GM23338 (cell line): ENCODE measurements at regions not wholly inside any gene's neighbourhood (a gene's known extent, or its start where the extent isn't known, plus 50 kb on each side); places are given as distances from the start of the nearest gene placed in this dataset.

Experiments used
- ATAC-seq: fragments of 200-7000 bp; cut with Tn5 transposase; 3 replicates; pipeline ENCODE4 v1.9.1; 2020
- DNase-seq: peaks from one replicate; pipeline ENCODE4 v3.0.0-alpha.2; 2015; ENCODE audit warnings: low spot score
- H2AFZ ChIP-seq: fragments of 200-600 bp; sonication (generic); 2 replicates; pipeline ENCODE4 v1.8.0; 2016; ENCODE audit warnings: antibody characterized with exemption, mild to moderate bottlenecking, moderate library complexity
- H3F3A ChIP-seq: fragments of 200-600 bp; sonication (generic); replicated peaks from 2 replicates; pipeline ENCODE4 v1.8.0; 2017; ENCODE audit warnings: antibody characterized with exemption, mixed run types, low read depth
- H3K27ac ChIP-seq: fragments of 200-600 bp; sonication (generic); 2 replicates; pipeline ENCODE4 v1.6.1; 2016; ENCODE audit warnings: low read depth
- H3K27me3 ChIP-seq: fragments of 200-600 bp; sonication (generic); 2 replicates; pipeline ENCODE4 v1.8.0; 2016; ENCODE audit warnings: mild to moderate bottlenecking, mixed run types, moderate library complexity; ENCODE audit not compliant: insufficient read depth
- H3K36me3 ChIP-seq: fragments of 200-600 bp; sonication (generic); 2 replicates; pipeline ENCODE4 v1.8.0; 2016; ENCODE audit warnings: mild to moderate bottlenecking; ENCODE audit not compliant: insufficient read depth
- H3K4me1 ChIP-seq: fragments of 200-600 bp; sonication (generic); 2 replicates; pipeline ENCODE4 v1.8.0; 2016; ENCODE audit warnings: mild to moderate bottlenecking, moderate library complexity; ENCODE audit not compliant: insufficient read depth
- H3K4me2 ChIP-seq: fragments of 200-600 bp; sonication (generic); 2 replicates; pipeline ENCODE4 v1.7.1; 2017; ENCODE audit warnings: mixed run types
- H3K4me3 ChIP-seq: fragments of 200-600 bp; sonication (generic); 2 replicates; pipeline ENCODE4 v1.6.1; 2016; ENCODE audit warnings: mixed run types
- H3K79me2 ChIP-seq: fragments of 200-600 bp; sonication (generic); replicated peaks from 2 replicates; pipeline ENCODE4 v1.8.0; 2017; ENCODE audit warnings: mild to moderate bottlenecking; ENCODE audit not compliant: insufficient read depth
- H3K9me2 ChIP-seq: fragments of 200-600 bp; sonication (generic); 2 replicates; pipeline ENCODE4 v1.8.0; 2017; ENCODE audit not compliant: insufficient read depth
- H4K20me1 ChIP-seq: fragments of 200-600 bp; sonication (generic); replicated peaks from 2 replicates; pipeline ENCODE4 v1.8.0; 2017; ENCODE audit warnings: mild to moderate bottlenecking; ENCODE audit not compliant: insufficient read depth
- H3K27ac Mint-ChIP-seq: 2 replicates; pipeline ENCODE4 v1.8.0; 2020; ENCODE audit warnings: inconsistent platforms, mild to moderate bottlenecking, moderate library complexity, mixed read lengths
- H3K27me3 Mint-ChIP-seq: 3 replicates; pipeline ENCODE4 v1.8.0; 2022; ENCODE audit warnings: low read depth, mild to moderate bottlenecking, moderate library complexity, mixed read lengths, inconsistent platforms; ENCODE audit not compliant: insufficient read depth, poor library complexity
- H3K36me3 Mint-ChIP-seq: 3 replicates; pipeline ENCODE4 v1.8.0; 2021; ENCODE audit warnings: low read depth, mild to moderate bottlenecking, inconsistent platforms, moderate library complexity, mixed read lengths
- H3K4me1 Mint-ChIP-seq: 3 replicates; pipeline ENCODE4 v1.8.0; 2020; ENCODE audit warnings: mild to moderate bottlenecking, inconsistent platforms, mixed read lengths
- H3K4me3 Mint-ChIP-seq: 3 replicates; pipeline ENCODE4 v1.8.0; 2021; ENCODE audit warnings: moderate library complexity, mild to moderate bottlenecking, inconsistent platforms, mixed read lengths
- H3K9me3 Mint-ChIP-seq: 3 replicates; pipeline ENCODE4 v1.8.0; 2020; ENCODE audit warnings: moderate library complexity, mild to moderate bottlenecking, inconsistent platforms, mixed read lengths
- CREB1 ChIP-seq: fragments of 250-450 bp; sonication (Bioruptor Pico); IDR thresholded peaks from 2 replicates; pipeline ENCODE4 v1.5.0; 2020; ENCODE audit warnings: low read depth, mild to moderate bottlenecking, moderate library complexity
- EZH2 ChIP-seq: fragments of 200-600 bp; sonication (generic); IDR thresholded peaks from one replicate; pipeline ENCODE4 v1.8.0; 2017; ENCODE audit warnings: antibody characterized with exemption, mild to moderate bottlenecking, low read depth; ENCODE audit not compliant: unreplicated experiment
- EZH2phosphoT487 ChIP-seq: fragments of 200-600 bp; sonication (generic); IDR thresholded peaks from one replicate; pipeline ENCODE4 v1.8.1; 2018; ENCODE audit warnings: antibody characterized with exemption; ENCODE audit not compliant: unreplicated experiment
- JUNB ChIP-seq: IDR thresholded peaks from one replicate; pipeline ENCODE4 v1.6.1; 2016; ENCODE audit warnings: antibody characterized with exemption; ENCODE audit not compliant: unreplicated experiment
- NANOG ChIP-seq: IDR thresholded peaks from 2 replicates; pipeline ENCODE4 v1.6.1; 2016; ENCODE audit warnings: antibody characterized with exemption, borderline replicate concordance
- POLR2AphosphoS5 ChIP-seq: IDR thresholded peaks from 2 replicates; pipeline ENCODE4 v1.6.1; 2016; ENCODE audit warnings: antibody characterized with exemption, low read depth
- STAT1 ChIP-seq: IDR thresholded peaks from one replicate; pipeline ENCODE4 v1.6.1; 2016; ENCODE audit warnings: antibody characterized with exemption; ENCODE audit not compliant: unreplicated experiment
- ZNF114 ChIP-seq: fragments of 250-450 bp; sonication (Bioruptor Pico); IDR thresholded peaks from 2 replicates; pipeline ENCODE4 v1.5.0; 2020; ENCODE audit warnings: mild to moderate bottlenecking, moderate library complexity
- ZNF331 ChIP-seq: fragments of 250-450 bp; sonication (Bioruptor Pico); IDR thresholded peaks from 2 replicates; pipeline ENCODE4 v1.5.0; 2020; ENCODE audit warnings: low read depth, mild to moderate bottlenecking, moderate library complexity
- TF ChIP-seq, protein P1 (sequence below): IDR thresholded peaks from one replicate; pipeline ENCODE4 v1.6.1; 2018; ENCODE audit warnings: antibody characterized with exemption; ENCODE audit not compliant: unreplicated experiment
- TF ChIP-seq, protein P2 (sequence below), 2 experiments: fragments of 200-600 bp in 1 of 2; sonication (generic) in 1 of 2; conservative IDR thresholded peaks; 2 replicates each; pipeline versions ENCODE4 v1.5.1 to v1.6.1; 2016 to 2017; ENCODE audit warnings: antibody characterized with exemption in 2 of 2, low read depth in 2 of 2, mild to moderate bottlenecking in 2 of 2, moderate library complexity in 1 of 2
- TF ChIP-seq, protein P3 (sequence below): fragments of 250-450 bp; sonication (Bioruptor Pico); IDR thresholded peaks from 2 replicates; pipeline ENCODE4 v1.5.0; 2020; ENCODE audit warnings: mild to moderate bottlenecking, moderate library complexity
- TF ChIP-seq, protein P4 (sequence below): IDR thresholded peaks from 2 replicates; pipeline ENCODE4 v1.6.1; 2016; ENCODE audit warnings: antibody characterized with exemption

DNA sequence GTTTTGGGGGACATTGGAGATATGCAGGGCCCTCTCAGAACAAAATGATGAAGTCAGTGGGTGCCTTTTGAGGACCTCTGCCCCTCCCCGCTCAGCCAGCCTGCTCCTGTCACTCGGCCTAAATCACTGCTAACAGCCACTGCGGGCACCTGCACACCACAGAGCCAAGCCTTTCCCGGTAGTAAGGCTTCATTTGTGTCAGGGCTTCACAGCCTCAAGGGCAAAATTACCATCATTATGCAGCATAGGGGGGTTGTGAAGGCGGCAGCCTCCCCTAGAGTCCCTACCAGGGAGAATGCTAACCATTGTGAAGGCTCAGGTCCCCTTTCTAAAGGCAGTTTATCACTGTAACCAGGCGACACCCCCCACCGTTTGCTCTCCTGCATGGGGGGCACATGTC is 519.8 kb upstream of the MYT1L start:
- H3K4me3 ChIP-seq: no peak overlapping the region
- DNase-seq (no peak), ATAC-seq (no peak; the same call in 2 of the 3 replicates)
- H3K9me2 ChIP-seq: peaks cover 9% of the 10 kb centered on the region; the same call in 1 of the 2 replicates
- Mint-ChIP-seq H3K9me3 (no peaks in the 10 kb centered on the region), H3K27me3 (peaks cover 7% of the 10 kb centered on the region), H3K27ac (no peak overlapping the region), H3K4me3 (no peak overlapping the region), H3K36me3 (no peaks in the 10 kb centered on the region), H3K4me1 (peaks cover 12% of the 10 kb centered on the region; the same call in 1 of the 3 replicates)
- H4K20me1 ChIP-seq: no peaks in the 10 kb centered on the region
- H3K4me1 ChIP-seq: no peaks in the 10 kb centered on the region
- no peak overlapping the region for H3K27ac ChIP-seq
- no peaks in the 10 kb centered on the region for H3K27me3 ChIP-seq
- TF ChIP-seq, protein P1, sequence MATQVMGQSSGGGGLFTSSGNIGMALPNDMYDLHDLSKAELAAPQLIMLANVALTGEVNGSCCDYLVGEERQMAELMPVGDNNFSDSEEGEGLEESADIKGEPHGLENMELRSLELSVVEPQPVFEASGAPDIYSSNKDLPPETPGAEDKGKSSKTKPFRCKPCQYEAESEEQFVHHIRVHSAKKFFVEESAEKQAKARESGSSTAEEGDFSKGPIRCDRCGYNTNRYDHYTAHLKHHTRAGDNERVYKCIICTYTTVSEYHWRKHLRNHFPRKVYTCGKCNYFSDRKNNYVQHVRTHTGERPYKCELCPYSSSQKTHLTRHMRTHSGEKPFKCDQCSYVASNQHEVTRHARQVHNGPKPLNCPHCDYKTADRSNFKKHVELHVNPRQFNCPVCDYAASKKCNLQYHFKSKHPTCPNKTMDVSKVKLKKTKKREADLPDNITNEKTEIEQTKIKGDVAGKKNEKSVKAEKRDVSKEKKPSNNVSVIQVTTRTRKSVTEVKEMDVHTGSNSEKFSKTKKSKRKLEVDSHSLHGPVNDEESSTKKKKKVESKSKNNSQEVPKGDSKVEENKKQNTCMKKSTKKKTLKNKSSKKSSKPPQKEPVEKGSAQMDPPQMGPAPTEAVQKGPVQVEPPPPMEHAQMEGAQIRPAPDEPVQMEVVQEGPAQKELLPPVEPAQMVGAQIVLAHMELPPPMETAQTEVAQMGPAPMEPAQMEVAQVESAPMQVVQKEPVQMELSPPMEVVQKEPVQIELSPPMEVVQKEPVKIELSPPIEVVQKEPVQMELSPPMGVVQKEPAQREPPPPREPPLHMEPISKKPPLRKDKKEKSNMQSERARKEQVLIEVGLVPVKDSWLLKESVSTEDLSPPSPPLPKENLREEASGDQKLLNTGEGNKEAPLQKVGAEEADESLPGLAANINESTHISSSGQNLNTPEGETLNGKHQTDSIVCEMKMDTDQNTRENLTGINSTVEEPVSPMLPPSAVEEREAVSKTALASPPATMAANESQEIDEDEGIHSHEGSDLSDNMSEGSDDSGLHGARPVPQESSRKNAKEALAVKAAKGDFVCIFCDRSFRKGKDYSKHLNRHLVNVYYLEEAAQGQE: no peak
- TF ChIP-seq EZH2phosphoT487: no peak
- TF ChIP-seq ZNF114 (CRISPR knock-in tag): no peak
- TF ChIP-seq POLR2AphosphoS5: no peak
- TF ChIP-seq CREB1: no peak
- TF ChIP-seq, protein P2, sequence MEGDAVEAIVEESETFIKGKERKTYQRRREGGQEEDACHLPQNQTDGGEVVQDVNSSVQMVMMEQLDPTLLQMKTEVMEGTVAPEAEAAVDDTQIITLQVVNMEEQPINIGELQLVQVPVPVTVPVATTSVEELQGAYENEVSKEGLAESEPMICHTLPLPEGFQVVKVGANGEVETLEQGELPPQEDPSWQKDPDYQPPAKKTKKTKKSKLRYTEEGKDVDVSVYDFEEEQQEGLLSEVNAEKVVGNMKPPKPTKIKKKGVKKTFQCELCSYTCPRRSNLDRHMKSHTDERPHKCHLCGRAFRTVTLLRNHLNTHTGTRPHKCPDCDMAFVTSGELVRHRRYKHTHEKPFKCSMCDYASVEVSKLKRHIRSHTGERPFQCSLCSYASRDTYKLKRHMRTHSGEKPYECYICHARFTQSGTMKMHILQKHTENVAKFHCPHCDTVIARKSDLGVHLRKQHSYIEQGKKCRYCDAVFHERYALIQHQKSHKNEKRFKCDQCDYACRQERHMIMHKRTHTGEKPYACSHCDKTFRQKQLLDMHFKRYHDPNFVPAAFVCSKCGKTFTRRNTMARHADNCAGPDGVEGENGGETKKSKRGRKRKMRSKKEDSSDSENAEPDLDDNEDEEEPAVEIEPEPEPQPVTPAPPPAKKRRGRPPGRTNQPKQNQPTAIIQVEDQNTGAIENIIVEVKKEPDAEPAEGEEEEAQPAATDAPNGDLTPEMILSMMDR (conservative IDR thresholded peaks at IDR 0.05; ENCODE audit: low read depth in 2 of 2): no peak
- TF ChIP-seq NANOG: no peak
- TF ChIP-seq, protein P3, sequence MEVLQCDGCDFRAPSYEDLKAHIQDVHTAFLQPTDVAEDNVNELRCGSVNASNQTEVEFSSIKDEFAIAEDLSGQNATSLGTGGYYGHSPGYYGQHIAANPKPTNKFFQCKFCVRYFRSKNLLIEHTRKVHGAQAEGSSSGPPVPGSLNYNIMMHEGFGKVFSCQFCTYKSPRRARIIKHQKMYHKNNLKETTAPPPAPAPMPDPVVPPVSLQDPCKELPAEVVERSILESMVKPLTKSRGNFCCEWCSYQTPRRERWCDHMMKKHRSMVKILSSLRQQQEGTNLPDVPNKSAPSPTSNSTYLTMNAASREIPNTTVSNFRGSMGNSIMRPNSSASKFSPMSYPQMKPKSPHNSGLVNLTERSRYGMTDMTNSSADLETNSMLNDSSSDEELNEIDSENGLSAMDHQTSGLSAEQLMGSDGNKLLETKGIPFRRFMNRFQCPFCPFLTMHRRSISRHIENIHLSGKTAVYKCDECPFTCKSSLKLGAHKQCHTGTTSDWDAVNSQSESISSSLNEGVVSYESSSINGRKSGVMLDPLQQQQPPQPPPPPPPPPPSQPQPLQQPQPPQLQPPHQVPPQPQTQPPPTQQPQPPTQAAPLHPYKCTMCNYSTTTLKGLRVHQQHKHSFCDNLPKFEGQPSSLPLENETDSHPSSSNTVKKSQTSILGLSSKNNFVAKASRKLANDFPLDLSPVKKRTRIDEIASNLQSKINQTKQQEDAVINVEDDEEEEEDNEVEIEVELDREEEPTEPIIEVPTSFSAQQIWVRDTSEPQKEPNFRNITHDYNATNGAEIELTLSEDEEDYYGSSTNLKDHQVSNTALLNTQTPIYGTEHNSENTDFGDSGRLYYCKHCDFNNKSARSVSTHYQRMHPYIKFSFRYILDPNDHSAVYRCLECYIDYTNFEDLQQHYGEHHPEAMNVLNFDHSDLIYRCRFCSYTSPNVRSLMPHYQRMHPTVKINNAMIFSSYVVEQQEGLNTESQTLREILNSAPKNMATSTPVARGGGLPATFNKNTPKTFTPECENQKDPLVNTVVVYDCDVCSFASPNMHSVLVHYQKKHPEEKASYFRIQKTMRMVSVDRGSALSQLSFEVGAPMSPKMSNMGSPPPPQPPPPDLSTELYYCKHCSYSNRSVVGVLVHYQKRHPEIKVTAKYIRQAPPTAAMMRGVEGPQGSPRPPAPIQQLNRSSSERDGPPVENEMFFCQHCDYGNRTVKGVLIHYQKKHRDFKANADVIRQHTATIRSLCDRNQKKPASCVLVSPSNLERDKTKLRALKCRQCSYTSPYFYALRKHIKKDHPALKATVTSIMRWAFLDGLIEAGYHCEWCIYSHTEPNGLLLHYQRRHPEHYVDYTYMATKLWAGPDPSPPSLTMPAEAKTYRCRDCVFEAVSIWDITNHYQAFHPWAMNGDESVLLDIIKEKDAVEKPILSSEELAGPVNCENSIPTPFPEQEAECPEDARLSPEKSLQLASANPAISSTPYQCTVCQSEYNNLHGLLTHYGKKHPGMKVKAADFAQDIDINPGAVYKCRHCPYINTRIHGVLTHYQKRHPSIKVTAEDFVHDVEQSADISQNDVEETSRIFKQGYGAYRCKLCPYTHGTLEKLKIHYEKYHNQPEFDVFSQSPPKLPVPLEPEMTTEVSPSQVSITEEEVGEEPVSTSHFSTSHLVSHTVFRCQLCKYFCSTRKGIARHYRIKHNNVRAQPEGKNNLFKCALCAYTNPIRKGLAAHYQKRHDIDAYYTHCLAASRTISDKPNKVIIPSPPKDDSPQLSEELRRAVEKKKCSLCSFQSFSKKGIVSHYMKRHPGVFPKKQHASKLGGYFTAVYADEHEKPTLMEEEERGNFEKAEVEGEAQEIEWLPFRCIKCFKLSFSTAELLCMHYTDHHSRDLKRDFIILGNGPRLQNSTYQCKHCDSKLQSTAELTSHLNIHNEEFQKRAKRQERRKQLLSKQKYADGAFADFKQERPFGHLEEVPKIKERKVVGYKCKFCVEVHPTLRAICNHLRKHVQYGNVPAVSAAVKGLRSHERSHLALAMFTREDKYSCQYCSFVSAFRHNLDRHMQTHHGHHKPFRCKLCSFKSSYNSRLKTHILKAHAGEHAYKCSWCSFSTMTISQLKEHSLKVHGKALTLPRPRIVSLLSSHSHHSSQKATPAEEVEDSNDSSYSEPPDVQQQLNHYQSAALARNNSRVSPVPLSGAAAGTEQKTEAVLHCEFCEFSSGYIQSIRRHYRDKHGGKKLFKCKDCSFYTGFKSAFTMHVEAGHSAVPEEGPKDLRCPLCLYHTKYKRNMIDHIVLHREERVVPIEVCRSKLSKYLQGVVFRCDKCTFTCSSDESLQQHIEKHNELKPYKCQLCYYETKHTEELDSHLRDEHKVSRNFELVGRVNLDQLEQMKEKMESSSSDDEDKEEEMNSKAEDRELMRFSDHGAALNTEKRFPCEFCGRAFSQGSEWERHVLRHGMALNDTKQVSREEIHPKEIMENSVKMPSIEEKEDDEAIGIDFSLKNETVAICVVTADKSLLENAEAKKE (CRISPR knock-in tag): no peak
- TF ChIP-seq STAT1: no peak
- no peak for TF ChIP-seq ZNF331 (CRISPR knock-in tag)
- TF ChIP-seq JUNB: no peak
- TF ChIP-seq, protein P4, sequence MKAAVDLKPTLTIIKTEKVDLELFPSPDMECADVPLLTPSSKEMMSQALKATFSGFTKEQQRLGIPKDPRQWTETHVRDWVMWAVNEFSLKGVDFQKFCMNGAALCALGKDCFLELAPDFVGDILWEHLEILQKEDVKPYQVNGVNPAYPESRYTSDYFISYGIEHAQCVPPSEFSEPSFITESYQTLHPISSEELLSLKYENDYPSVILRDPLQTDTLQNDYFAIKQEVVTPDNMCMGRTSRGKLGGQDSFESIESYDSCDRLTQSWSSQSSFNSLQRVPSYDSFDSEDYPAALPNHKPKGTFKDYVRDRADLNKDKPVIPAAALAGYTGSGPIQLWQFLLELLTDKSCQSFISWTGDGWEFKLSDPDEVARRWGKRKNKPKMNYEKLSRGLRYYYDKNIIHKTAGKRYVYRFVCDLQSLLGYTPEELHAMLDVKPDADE: no peak
- no peak for TF ChIP-seq EZH2
- no peak overlapping the region for H3K4me2 ChIP-seq
- no peaks in the 10 kb centered on the region; the same call in 1 of the 2 replicates for H3F3A ChIP-seq
- H2AFZ ChIP-seq: no peak overlapping the region
- H3K79me2 ChIP-seq: no peaks in the 10 kb centered on the region
- H3K36me3 ChIP-seq: no peaks in the 10 kb centered on the region
